NCI-H2107 (cell line): ENCODE measurements at regions not wholly inside any gene's neighbourhood (a gene's known extent, or its start where the extent isn't known, plus 50 kb on each side); places are given as distances from the start of the nearest gene placed in this dataset.
"Not testable (repeated sequence)": the region's sequence is repeated elsewhere in the genome, so short reads cannot be mapped to it uniquely, and the experiment has no call there.

Experiments used
- DNase-seq: peaks from one replicate; lab custom pipeline; 2025; lab: John Stamatoyannopoulos, UW

DNA sequence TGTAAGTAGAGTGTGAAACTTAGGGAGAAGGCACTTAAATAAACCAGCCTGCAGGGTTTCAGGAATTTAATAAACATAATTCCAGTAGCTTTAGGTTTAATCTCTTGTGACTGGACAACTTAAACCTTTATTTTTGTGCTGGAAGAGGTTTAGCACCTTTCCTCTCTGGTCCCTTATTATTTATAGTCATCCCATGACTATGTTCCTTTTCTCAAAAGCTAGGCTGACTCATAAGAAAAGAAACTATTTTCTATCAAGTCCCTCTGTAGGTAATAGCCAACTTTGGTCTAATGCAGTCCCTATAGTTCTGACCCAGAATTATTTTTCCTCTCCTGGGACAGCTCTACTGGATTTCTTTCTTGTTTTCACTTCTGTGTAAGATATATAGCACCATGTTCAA is 588.9 kb downstream of the NR2F1-AS1 start:
- DNase-seq, result no peak

DNA sequence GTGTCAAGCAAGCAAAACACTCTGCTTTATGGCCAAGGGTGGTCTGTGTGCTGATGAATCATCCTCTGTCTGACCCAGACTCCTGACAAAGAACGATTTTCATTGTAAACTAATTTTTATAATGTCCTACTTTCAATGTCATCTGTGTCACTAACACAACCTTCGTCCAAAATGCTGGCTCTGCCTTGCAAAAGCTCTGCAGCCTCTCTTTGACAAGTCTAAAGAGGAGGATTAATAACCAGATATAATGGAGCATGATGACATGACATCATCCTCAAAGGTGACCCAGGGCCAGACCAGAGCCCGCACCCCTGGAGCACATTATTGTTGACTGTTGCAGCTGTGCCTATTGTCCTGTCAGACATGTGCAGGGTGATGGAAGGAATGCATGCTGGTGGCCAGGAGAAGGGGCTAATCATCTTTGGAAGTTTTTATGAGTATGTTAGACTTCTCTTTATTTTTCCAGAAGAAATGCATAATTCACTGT is 589.4 kb downstream of the NR2F1-AS1 start:
- DNase-seq, result no peak

DNA sequence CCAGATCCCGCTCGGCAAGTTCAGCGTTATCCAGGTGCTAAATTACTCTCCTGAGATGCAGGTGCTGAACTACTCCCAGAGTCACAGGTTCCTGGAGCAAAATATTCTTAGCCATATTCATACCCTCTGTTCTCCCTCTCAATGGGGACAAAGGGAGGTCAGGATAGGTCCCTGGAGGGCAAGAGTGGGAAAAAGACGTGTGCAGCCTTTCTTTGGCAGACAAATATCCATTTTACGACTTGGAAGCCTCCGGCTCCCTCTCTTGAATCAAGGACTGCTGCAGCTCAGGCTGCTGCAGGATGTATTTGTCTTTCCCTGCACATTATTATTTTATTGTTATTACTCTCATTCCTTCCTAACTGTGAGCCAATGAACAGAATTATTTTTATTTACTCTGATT is 590.2 kb downstream of the NR2F1-AS1 start:
- DNase-seq, result no peak

DNA sequence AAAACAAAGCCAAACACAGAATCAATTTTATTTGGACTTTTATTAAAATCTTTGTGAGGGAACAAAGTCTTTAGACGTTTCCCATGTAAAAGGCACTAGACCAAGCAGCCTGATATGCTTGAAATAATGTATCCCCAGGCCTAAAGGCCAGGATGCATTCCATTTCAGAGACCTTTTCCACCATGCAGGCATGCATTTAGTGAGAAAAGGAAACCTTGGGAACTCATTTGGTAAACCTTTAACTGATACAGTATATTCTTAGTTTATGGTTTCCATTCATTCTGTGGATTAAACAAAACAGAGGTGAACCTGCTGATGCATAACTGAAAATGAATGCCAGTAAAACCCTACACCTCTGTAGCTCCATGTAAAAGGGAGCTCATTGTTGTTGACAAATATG is 600.0 kb downstream of the NR2F1-AS1 start:
- no peak for DNase-seq

- DNase-seq, result no peak
These were observed 600.5 kb downstream of the NR2F1-AS1 start for GRCh38 chr5:92980491-92980890.

DNA sequence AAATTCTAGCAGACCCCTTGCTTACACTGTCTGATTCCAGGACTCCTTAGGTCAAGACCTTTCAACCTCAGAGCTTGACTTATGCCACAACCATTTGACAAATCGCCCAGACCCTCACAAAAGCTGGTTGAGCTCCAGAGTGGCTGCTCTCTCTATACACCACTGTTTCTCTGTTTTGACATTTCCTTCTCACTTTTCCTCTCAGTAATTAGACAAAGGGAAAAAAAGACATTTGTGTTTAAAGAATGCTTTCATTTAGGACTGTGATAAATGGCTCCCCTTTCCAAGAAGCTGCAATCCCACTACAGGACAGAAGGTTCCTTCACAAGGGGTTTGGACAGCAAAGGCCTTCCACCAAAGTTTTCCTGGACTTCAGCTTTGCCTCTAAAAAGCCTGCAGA is 601.3 kb downstream of the NR2F1-AS1 start:
- no peak for DNase-seq

DNA sequence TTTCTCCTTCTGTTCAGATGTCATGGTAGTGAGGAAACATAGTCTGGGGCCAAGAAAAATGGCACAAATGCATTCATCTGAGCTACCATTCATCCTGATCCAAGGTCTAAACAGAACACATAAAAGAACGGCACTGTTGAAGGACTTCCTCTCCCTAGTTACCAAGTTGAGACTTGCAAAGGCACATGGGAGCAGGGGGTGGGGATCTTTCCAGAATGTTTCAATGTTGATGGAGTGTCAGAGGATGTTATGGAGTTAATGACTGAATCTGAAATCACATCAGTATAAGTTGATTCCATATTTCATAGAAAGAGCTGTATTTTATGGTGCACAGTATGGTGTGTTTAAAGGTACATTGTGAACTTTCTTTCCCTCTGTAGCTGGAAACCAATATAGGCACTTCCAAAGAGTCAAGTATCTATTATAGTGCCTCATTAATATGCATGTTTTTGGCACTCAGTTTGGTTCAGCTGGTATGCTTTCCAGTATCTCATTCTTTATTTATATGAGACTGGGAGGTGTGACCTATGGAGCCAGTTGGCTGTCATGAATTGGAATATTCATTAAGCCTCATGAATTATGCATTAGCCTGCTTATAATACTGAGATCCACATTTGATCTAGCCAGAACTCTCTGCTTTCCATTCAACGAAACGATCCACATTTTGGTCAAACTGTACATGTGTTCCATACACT is 603.0 kb downstream of the NR2F1-AS1 start:
- no peak for DNase-seq

DNA sequence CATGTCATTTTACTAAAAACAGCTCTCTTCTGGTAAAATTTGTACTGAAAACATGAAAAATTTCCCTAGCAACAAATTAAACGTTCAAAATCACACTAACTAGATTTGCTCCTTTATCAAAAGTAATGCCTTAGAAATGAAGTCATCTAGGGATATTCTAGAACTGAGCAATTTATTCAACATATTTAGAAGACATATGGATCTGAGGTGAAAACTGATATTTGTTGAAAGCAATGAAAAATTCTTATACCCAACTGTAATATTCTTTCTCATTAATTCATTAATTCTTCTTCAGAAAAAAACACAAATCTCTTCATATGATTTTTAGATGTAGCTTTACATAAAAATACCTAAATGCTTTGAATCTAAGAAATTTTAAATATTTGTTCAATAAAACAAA is 604.9 kb downstream of the NR2F1-AS1 start:
- DNase-seq, result no peak

DNA sequence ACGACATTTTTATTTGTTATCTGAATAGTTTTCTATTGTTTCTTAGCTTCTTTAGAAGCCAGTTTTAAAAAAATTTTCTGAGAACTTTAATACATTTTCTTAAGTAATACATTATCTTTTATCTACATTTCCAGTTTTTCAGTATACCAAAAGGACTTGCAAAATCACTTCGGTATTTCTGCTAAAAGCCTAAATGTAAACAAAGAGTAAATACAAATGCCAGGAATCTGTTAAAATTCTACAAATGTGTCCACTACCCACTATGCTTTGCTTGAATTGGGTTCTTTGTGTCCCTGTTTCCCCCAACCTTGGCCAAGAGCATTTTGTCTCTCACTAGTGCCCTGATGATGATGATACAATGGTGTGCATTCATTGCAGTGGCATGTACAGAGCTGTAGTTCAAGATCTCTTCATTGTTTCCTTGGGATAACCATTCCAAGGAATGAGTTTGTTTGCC is 611.2 kb downstream of the NR2F1-AS1 start:
- DNase-seq, result no peak

- DNase-seq, result no peak
These were observed 611.7 kb downstream of the NR2F1-AS1 start for GRCh38 chr5:92969191-92969780.

- DNase-seq, result no peak
These were observed 617.2 kb downstream of the NR2F1-AS1 start for GRCh38 chr5:92963800-92964199.

- peak; percentile 22 for DNase-seq
These were observed 618.3 kb downstream of the NR2F1-AS1 start for GRCh38 chr5:92962752-92963151.

GRCh38 chr5:92956886-92957285 is 624.1 kb downstream of the NR2F1-AS1 start:
- no peak for DNase-seq

DNA sequence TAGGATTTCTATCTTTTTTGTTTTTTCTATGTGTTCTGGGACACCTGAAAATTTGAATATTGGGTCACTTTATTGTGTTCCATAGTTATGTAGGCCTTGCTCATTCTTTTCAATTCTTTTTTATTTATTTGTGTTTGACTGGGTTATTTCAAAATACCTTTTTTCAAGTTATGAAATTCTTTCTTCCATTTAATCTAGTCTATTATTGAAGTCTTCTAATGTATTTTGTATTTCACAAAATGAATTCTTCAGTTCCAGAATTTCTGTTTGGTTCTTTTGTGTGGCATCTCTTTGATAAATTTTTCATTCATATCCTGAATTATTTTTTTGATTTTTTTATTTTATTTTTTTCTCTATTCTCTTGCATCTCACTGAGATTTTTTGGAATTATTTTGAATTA is 628.8 kb downstream of the NR2F1-AS1 start:
- no peak for DNase-seq

GRCh38 chr5:92951746-92952145 is 629.3 kb downstream of the NR2F1-AS1 start:
- DNase-seq, result no peak

- DNase-seq, result no peak
These were observed 634.5 kb downstream of the NR2F1-AS1 start for GRCh38 chr5:92946546-92946945.

- DNase-seq, result no peak
These were observed 635.4 kb downstream of the NR2F1-AS1 start for GRCh38 chr5:92945605-92946097.

DNA sequence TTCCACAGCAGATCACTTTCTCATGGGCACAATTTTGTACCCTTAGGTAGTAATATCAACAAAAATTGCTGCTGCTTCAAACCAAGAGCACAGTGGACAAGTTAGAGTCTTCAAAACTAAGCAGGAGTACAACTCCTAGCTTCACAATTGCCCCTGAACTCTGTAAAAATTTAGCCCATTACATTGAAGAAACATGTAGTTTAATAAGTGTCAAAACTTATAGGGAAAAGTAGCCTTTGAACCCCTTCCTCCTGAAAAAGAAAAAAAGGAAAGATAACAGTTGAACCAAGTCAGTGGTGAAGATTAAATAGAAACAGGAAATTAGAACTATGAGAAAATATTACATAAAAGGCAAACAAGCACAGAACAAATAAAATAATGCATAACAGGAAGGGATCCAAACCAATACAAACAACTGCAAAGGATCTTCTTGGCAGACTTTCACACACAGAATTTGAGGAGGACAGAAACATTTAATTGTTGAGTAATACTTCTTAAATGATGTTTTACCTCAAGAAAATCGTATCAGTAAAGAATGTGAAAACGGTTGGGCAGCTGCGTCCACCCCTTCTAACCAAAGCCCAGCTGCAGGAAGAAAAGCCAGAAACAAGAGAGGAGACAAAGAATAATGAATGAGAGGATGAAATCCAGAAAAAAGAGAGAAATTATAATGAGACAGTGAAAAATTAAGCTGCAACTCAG is 636.0 kb downstream of the NR2F1-AS1 start:
- DNase-seq, result no peak

GRCh38 chr5:92944337-92944736 is 636.7 kb downstream of the NR2F1-AS1 start:
- DNase-seq, result no peak

- no peak for DNase-seq
These were observed 638.3 kb downstream of the NR2F1-AS1 start for GRCh38 chr5:92942762-92943161.

DNA sequence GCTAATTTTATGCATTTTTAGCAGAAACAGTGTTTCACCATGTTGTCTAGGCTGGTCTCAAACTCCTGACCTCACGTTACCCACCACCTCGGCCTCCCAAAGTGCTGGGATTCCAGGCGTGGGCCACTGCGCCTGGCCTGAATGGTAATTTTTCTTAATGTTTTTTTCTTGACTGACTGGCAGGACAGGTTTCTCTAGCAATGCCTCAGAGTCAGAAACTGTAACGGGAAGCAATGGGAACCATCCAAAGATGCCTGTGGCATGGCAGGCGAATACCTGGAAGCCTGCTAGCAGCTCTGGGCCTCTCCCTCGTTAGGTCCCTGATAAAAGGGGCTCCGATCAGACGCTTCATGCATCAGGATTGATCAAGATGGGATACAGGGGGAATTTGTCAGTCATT is 639.2 kb downstream of the NR2F1-AS1 start:
- DNase-seq, result no peak

DNA sequence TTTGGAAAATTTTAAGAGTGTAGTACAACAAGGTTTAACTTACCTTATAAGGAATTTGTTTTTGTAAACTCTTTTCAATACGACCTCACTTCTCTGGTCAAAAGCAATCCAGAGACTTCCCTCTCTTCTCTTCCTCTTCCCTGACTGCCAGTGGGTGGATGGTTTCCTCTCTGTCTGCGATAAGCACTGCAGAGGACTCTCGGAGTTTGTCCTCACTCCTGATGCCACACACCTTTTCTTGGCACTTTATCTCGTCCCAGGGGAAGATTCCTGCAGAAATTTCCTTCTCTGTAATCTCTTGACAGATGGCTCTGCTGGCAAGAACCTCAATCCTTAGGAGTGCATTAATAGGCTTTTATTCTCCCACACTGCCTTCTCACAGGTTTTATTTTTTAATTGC is 641.6 kb downstream of the NR2F1-AS1 start:
- no peak for DNase-seq

DNA sequence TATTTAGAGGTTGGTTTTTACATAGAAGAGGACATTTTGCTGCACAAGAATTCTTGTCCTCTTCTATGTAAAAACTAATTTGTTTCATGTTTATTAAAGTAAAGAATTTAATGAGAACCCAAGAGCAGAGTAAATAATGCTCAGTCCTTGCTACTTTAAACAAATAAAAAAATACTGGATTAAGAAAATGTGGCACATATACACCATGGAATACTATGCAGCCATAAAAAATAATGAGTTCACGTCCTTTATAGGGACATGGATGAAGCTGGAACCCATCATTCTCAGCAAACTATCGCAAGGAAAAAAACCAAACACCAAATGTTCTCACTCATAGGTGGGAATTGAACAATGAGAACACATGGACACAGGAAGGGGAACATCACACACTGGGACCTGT is 643.6 kb downstream of the NR2F1-AS1 start:
- DNase-seq, result not testable (repeated sequence)
